GM23338 (cell line): ENCODE measurements at regions not wholly inside any gene's neighbourhood (a gene's known extent, or its start where the extent isn't known, plus 50 kb on each side); places are given as distances from the start of the nearest gene placed in this dataset.

Experiments
- ATAC-seq: fragments of 200-7000 bp; cut with Tn5 transposase; 3 replicates; pipeline ENCODE4 v1.9.1; 2020
- DNase-seq: peaks from one replicate; pipeline ENCODE4 v3.0.0-alpha.2; 2015; ENCODE audit warnings: low spot score
- H2AFZ ChIP-seq: fragments of 200-600 bp; sonication (generic); 2 replicates; pipeline ENCODE4 v1.8.0; 2016; ENCODE audit warnings: antibody characterized with exemption, mild to moderate bottlenecking, moderate library complexity
- H3F3A ChIP-seq: fragments of 200-600 bp; sonication (generic); replicated peaks from 2 replicates; pipeline ENCODE4 v1.8.0; 2017; ENCODE audit warnings: antibody characterized with exemption, mixed run types, low read depth
- H3K27ac ChIP-seq: fragments of 200-600 bp; sonication (generic); 2 replicates; pipeline ENCODE4 v1.6.1; 2016; ENCODE audit warnings: low read depth
- H3K27me3 ChIP-seq: fragments of 200-600 bp; sonication (generic); 2 replicates; pipeline ENCODE4 v1.8.0; 2016; ENCODE audit warnings: mild to moderate bottlenecking, mixed run types, moderate library complexity; ENCODE audit not compliant: insufficient read depth
- H3K36me3 ChIP-seq: fragments of 200-600 bp; sonication (generic); 2 replicates; pipeline ENCODE4 v1.8.0; 2016; ENCODE audit warnings: mild to moderate bottlenecking; ENCODE audit not compliant: insufficient read depth
- H3K4me1 ChIP-seq: fragments of 200-600 bp; sonication (generic); 2 replicates; pipeline ENCODE4 v1.8.0; 2016; ENCODE audit warnings: mild to moderate bottlenecking, moderate library complexity; ENCODE audit not compliant: insufficient read depth
- H3K4me2 ChIP-seq: fragments of 200-600 bp; sonication (generic); 2 replicates; pipeline ENCODE4 v1.7.1; 2017; ENCODE audit warnings: mixed run types
- H3K4me3 ChIP-seq: fragments of 200-600 bp; sonication (generic); 2 replicates; pipeline ENCODE4 v1.6.1; 2016; ENCODE audit warnings: mixed run types
- H3K79me2 ChIP-seq: fragments of 200-600 bp; sonication (generic); replicated peaks from 2 replicates; pipeline ENCODE4 v1.8.0; 2017; ENCODE audit warnings: mild to moderate bottlenecking; ENCODE audit not compliant: insufficient read depth
- H3K9me2 ChIP-seq: fragments of 200-600 bp; sonication (generic); 2 replicates; pipeline ENCODE4 v1.8.0; 2017; ENCODE audit not compliant: insufficient read depth
- H4K20me1 ChIP-seq: fragments of 200-600 bp; sonication (generic); replicated peaks from 2 replicates; pipeline ENCODE4 v1.8.0; 2017; ENCODE audit warnings: mild to moderate bottlenecking; ENCODE audit not compliant: insufficient read depth
- H3K27ac Mint-ChIP-seq: 2 replicates; pipeline ENCODE4 v1.8.0; 2020; ENCODE audit warnings: inconsistent platforms, mild to moderate bottlenecking, moderate library complexity, mixed read lengths
- H3K27me3 Mint-ChIP-seq: 3 replicates; pipeline ENCODE4 v1.8.0; 2022; ENCODE audit warnings: low read depth, mild to moderate bottlenecking, moderate library complexity, mixed read lengths, inconsistent platforms; ENCODE audit not compliant: insufficient read depth, poor library complexity
- H3K36me3 Mint-ChIP-seq: 3 replicates; pipeline ENCODE4 v1.8.0; 2021; ENCODE audit warnings: low read depth, mild to moderate bottlenecking, inconsistent platforms, moderate library complexity, mixed read lengths
- H3K4me1 Mint-ChIP-seq: 3 replicates; pipeline ENCODE4 v1.8.0; 2020; ENCODE audit warnings: mild to moderate bottlenecking, inconsistent platforms, mixed read lengths
- H3K4me3 Mint-ChIP-seq: 3 replicates; pipeline ENCODE4 v1.8.0; 2021; ENCODE audit warnings: moderate library complexity, mild to moderate bottlenecking, inconsistent platforms, mixed read lengths
- H3K9me3 Mint-ChIP-seq: 3 replicates; pipeline ENCODE4 v1.8.0; 2020; ENCODE audit warnings: moderate library complexity, mild to moderate bottlenecking, inconsistent platforms, mixed read lengths
- CTCF ChIP-seq, 2 experiments: fragments of 200-600 bp in 1 of 2; sonication (generic) in 1 of 2; conservative IDR thresholded peaks; 2 replicates each; pipeline versions ENCODE4 v1.5.1 to v1.6.1; 2016 to 2017; ENCODE audit warnings: antibody characterized with exemption in 2 of 2, low read depth in 2 of 2, mild to moderate bottlenecking in 2 of 2, moderate library complexity in 1 of 2
- EZH2phosphoT487 ChIP-seq: fragments of 200-600 bp; sonication (generic); IDR thresholded peaks from one replicate; pipeline ENCODE4 v1.8.1; 2018; ENCODE audit warnings: antibody characterized with exemption; ENCODE audit not compliant: unreplicated experiment
- NANOG ChIP-seq: IDR thresholded peaks from 2 replicates; pipeline ENCODE4 v1.6.1; 2016; ENCODE audit warnings: antibody characterized with exemption, borderline replicate concordance
- STAT1 ChIP-seq: IDR thresholded peaks from one replicate; pipeline ENCODE4 v1.6.1; 2016; ENCODE audit warnings: antibody characterized with exemption; ENCODE audit not compliant: unreplicated experiment
- ZNF462 ChIP-seq: fragments of 250-450 bp; sonication (Bioruptor Pico); IDR thresholded peaks from 2 replicates; pipeline ENCODE4 v1.5.0; 2020; ENCODE audit warnings: mild to moderate bottlenecking, moderate library complexity

- TF ChIP-seq EZH2phosphoT487 (no peak), CTCF (conservative IDR thresholded peaks at IDR 0.05; ENCODE audit: low read depth in 2 of 2) (no peak), STAT1 (no peak), ZNF462 (CRISPR knock-in tag) (no peak)
Observed at GRCh38 chr5:125199968-125200865, 453.8 kb upstream of the ZNF608 start (continued).

DNA sequence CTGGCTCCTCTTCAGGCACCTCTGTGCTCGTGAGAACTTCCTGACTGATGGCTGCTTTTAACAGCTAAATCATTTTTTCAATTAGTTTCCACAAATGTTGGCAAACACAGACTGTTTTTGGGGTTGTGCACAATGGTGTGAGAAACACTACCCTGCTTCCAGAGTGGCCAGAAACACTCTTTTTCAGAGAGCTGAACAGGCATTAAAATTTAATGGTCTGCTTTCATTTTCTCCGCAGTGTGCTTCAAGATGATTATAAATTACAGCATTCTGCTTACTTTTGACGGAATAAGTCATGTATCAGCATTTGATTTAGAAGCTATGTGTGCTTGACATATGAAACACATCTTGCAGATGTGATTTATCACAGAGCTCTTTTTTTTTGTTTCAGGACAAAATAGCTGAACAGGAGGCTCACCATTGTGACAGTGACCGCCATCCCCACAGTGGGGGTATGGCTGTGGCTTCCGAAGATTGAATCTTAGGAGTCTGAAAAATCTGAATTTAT is 454.5 kb upstream of the ZNF608 start:
- DNase-seq, result no peak
- Mint-ChIP-seq H3K4me3 (peak overlapping the region; percentile 39; the same call in 2 of the 3 replicates), H3K27me3 (peaks cover 5% of the 10 kb centered on the region), H3K27ac (peak overlapping the region; percentile 41; the same call in 1 of the 2 replicates), H3K4me1 (peaks cover 70% of the 10 kb centered on the region), H3K36me3 (peaks cover 10% of the 10 kb centered on the region), H3K9me3 (no peaks in the 10 kb centered on the region)
- Histone ChIP-seq H2AFZ (peak overlapping the region; percentile 91), H3F3A (no peaks in the 10 kb centered on the region), H3K4me1 (peaks cover 45% of the 10 kb centered on the region), H3K27me3 (no peaks in the 10 kb centered on the region), H3K4me2 (peak overlapping the region; percentile 64), H3K36me3 (no peaks in the 10 kb centered on the region; the same call in 1 of the 2 replicates), H3K27ac (no peak overlapping the region), H3K79me2 (no peaks in the 10 kb centered on the region), H3K4me3 (peak overlapping the region; percentile 39), H3K9me2 (peaks cover 14% of the 10 kb centered on the region; the same call in 1 of the 2 replicates), H4K20me1 (no peaks in the 10 kb centered on the region)
- ATAC-seq, result peak; percentile 13; the same call in 1 of the 3 replicates
- no peak for TF ChIP-seq STAT1
- no peak for TF ChIP-seq NANOG
